Lower leg skin (tissue), 3 donors: ENCODE measurements at regions not wholly inside any gene's neighbourhood (a gene's known extent, or its start where the extent isn't known, plus 50 kb on each side); places are given as distances from the start of the nearest gene placed in this dataset.

Experiments used
- CTCF ChIP-seq, 3 donors: fragments of 450-650 bp; IDR thresholded peaks; one replicate each; pipeline ENCODE4 v1.5.1; 2016; ENCODE audit warnings: antibody characterized with exemption in 3 of 3, mild to moderate bottlenecking in 3 of 3, moderate library complexity in 2 of 3
- POLR2A ChIP-seq, 2 donors: fragments of 450-650 bp; IDR thresholded peaks; one replicate each; pipeline ENCODE4 v1.6.1; 2016 to 2017; ENCODE audit warnings: antibody characterized with exemption in 2 of 2, mild to moderate bottlenecking in 1 of 2, moderate library complexity in 1 of 2

GRCh38 chr14:53828820-53829219 is 127.8 kb downstream of the BMP4 start:
- TF ChIP-seq CTCF (IDR thresholded peaks at IDR 0.05) (no peak), POLR2A (IDR thresholded peaks at IDR 0.05) (no peak)
